GM19043 (cell line): ENCODE measurements at regions not wholly inside any gene's neighbourhood (a gene's known extent, or its start where the extent isn't known, plus 50 kb on each side); places are given as distances from the start of the nearest gene placed in this dataset.

Source experiments
- ATAC-seq: cut with Tn5 transposase; IDR thresholded peaks from one replicate; pipeline ENCODE4 v1.9.1; 2021; ENCODE audit warnings: low read depth; ENCODE audit not compliant: unreplicated experiment

- no peak for ATAC-seq
These were observed 800.9 kb downstream of the BRD1 start for GRCh38 chr22:49026494-49027367.

GRCh38 chr22:49025791-49026493, 801.7 kb downstream of the BRD1 start:
- no peak for ATAC-seq

GRCh38 chr22:49024775-49025440, 802.8 kb downstream of the BRD1 start:
- ATAC-seq = no peak

GRCh38 chr22:49023879-49024774, 803.5 kb downstream of the BRD1 start:
- ATAC-seq = no peak

GRCh38 chr22:49023161-49023878, 804.4 kb downstream of the BRD1 start:
- ATAC-seq = no peak

- no peak for ATAC-seq
These were observed 804.9 kb downstream of the BRD1 start for GRCh38 chr22:49022816-49023160.

GRCh38 chr22:49021926-49022815, 805.5 kb downstream of the BRD1 start:
- ATAC-seq = no peak

GRCh38 chr22:49021131-49021925, 806.3 kb downstream of the BRD1 start:
- ATAC-seq = no peak

GRCh38 chr22:49019737-49020713, 807.6 kb downstream of the BRD1 start:
- no peak for ATAC-seq

- no peak for ATAC-seq
These were observed 809.1 kb downstream of the BRD1 start for GRCh38 chr22:49018601-49019000.

- no peak for ATAC-seq
These were observed 810.0 kb downstream of the BRD1 start for GRCh38 chr22:49017482-49018329.

GRCh38 chr22:49016909-49017481, 810.7 kb downstream of the BRD1 start:
- ATAC-seq = no peak

GRCh38 chr22:49015993-49016908, 811.4 kb downstream of the BRD1 start:
- no peak for ATAC-seq

- no peak for ATAC-seq
These were observed 812.2 kb downstream of the BRD1 start for GRCh38 chr22:49015459-49015858.
